ENCODE measurements at regions not wholly inside any gene's neighbourhood (a gene's known extent, or its start where the extent isn't known, plus 50 kb on each side); places are given as distances from the start of the nearest gene placed in this dataset.

GRCh38 chr10:47070541-47070940 is 159.3 kb downstream of the PTPN20 start:
- H3K4me1 ChIP-seq (ENCODE audit: control insufficient read depth, insufficient read depth, low read length): no peaks in the 10 kb centered on the region
- no peaks in the 10 kb centered on the region for H3K9me3 ChIP-seq (ENCODE audit: control insufficient read depth, insufficient read depth, low read depth, low read length)
- H3K36me3 ChIP-seq (ENCODE audit: control insufficient read depth in 2 of 2, insufficient read depth in 1 of 2, low read length in 2 of 2): no peaks in the 10 kb centered on the region
- TF ChIP-seq GLI4 (tag by site-specific recombination; IDR thresholded peaks at IDR 0.05): no peak
- TF ChIP-seq ZNF202 (tag by site-specific recombination; IDR thresholded peaks at IDR 0.05; ENCODE audit: borderline replicate concordance): no peak
- TF ChIP-seq ZNF2 (tag by site-specific recombination; IDR thresholded peaks at IDR 0.05): no peak
- no peak for TF ChIP-seq BCL11B (tag by site-specific recombination; IDR thresholded peaks at IDR 0.05; ENCODE audit: low read depth)
- TF ChIP-seq ZNF791 (tag by site-specific recombination; IDR thresholded peaks at IDR 0.05): no peak
- no peak for TF ChIP-seq ZNF624 (tag by site-specific recombination; IDR thresholded peaks at IDR 0.05)
- no peak for TF ChIP-seq BCL11A (tag by site-specific recombination; IDR thresholded peaks at IDR 0.05; ENCODE audit: low read depth)
- TF ChIP-seq SP7 (tag by site-specific recombination; IDR thresholded peaks at IDR 0.05): no peak
- TF ChIP-seq ZNF23 (tag by site-specific recombination; IDR thresholded peaks at IDR 0.05; ENCODE audit: borderline replicate concordance): no peak
- TF ChIP-seq ZNF843 (tag by site-specific recombination; IDR thresholded peaks at IDR 0.05): no peak
- no peak for TF ChIP-seq ZNF341 (tag by site-specific recombination; IDR thresholded peaks at IDR 0.05; ENCODE audit: low read depth)
- TF ChIP-seq ZNF16 (tag by site-specific recombination; IDR thresholded peaks at IDR 0.05; ENCODE audit: low read depth): no peak
- no peak for TF ChIP-seq GFI1B (tag by site-specific recombination; IDR thresholded peaks at IDR 0.05)
- TF ChIP-seq ZFP37 (tag by site-specific recombination; IDR thresholded peaks at IDR 0.05): no peak
- CTCF ChIA-PET: interaction anchor here (1.3 kb wide), 1 partner anchor 241 kb away, joined by 6 read pairs; no protein-coding TSS in a partner anchor
- POLR2A ChIA-PET: no interaction called here
- no peak overlapping the region for H3K27ac ChIP-seq (ENCODE audit: extremely low read depth, low read depth, low read length)
- no peak overlapping the region for H3K4me3 ChIP-seq (ENCODE audit: low read depth, low read length)

GRCh38 chr10:47071891-47072290 is 160.7 kb downstream of the PTPN20 start:
- no peak for TF ChIP-seq ZBTB8A (tag by site-specific recombination; IDR thresholded peaks at IDR 0.05)
- no peak for TF ChIP-seq ZBTB6 (tag by site-specific recombination; IDR thresholded peaks at IDR 0.05)
- no peak for TF ChIP-seq ZEB2 (tag by site-specific recombination; IDR thresholded peaks at IDR 0.05)
- TF ChIP-seq ZNF555 (tag by site-specific recombination; conservative IDR thresholded peaks at IDR 0.05): no peak
- no peak for TF ChIP-seq ZNF341 (tag by site-specific recombination; IDR thresholded peaks at IDR 0.05; ENCODE audit: low read depth)
- TF ChIP-seq ZNF792 (tag by site-specific recombination; IDR thresholded peaks at IDR 0.05): no peak
- no peak for TF ChIP-seq ZNF26 (tag by site-specific recombination; IDR thresholded peaks at IDR 0.05)
- TF ChIP-seq WT1 (tag by site-specific recombination; IDR thresholded peaks at IDR 0.05): no peak
- TF ChIP-seq ZNF558 (tag by site-specific recombination; IDR thresholded peaks at IDR 0.05): no peak
- no peak for TF ChIP-seq ZNF121 (tag by site-specific recombination; IDR thresholded peaks at IDR 0.05)
- TF ChIP-seq ZNF24 (tag by site-specific recombination; IDR thresholded peaks at IDR 0.05): no peak
- no peak for TF ChIP-seq ZSCAN5A (tag by site-specific recombination; IDR thresholded peaks at IDR 0.05)
- no peak for TF ChIP-seq ZNF48 (tag by site-specific recombination; IDR thresholded peaks at IDR 0.05)
- Histone ChIP-seq H3K27ac (ENCODE audit: extremely low read depth, low read depth, low read length) (no peak overlapping the region), H3K4me3 (ENCODE audit: low read depth, low read length) (no peak overlapping the region), H3K9me3 (ENCODE audit: control insufficient read depth, insufficient read depth, low read depth, low read length) (no peaks in the 10 kb centered on the region), H3K4me1 (ENCODE audit: control insufficient read depth, insufficient read depth, low read length) (no peaks in the 10 kb centered on the region), H3K36me3 (ENCODE audit: control insufficient read depth in 2 of 2, insufficient read depth in 1 of 2, low read length in 2 of 2) (no peaks in the 10 kb centered on the region)
- POLR2A ChIA-PET: no interaction called here
- CTCF ChIA-PET: interaction anchor here (0.6 to 1.5 kb wide), 3 partner anchors 24 to 843 kb away, joined by 3 to 4 read pairs (median 3); no protein-coding TSS in a partner anchor

Measured in HEK293 (cell line).